Activated CD8-positive, alpha-beta memory T cell treated with anti-CD3 and anti-CD28 coated beads for 36 hours (primary cell): ENCODE measurements at regions not wholly inside any gene's neighbourhood (a gene's known extent, or its start where the extent isn't known, plus 50 kb on each side); places are given as distances from the start of the nearest gene placed in this dataset.
"Not testable (repeated sequence)": the region's sequence is repeated elsewhere in the genome, so short reads cannot be mapped to it uniquely, and the experiment has no call there.

Experiments
- CTCF ChIA-PET: fragments of 350-600 bp; sonication (Branson Sonifier 250); formaldehyde crosslinking; loops from one replicate; lab custom pipeline; 2021; ENCODE audit warnings: antibody characterized with exemption; lab: Charles Lee
- POLR2A ChIA-PET: fragments of 350-600 bp; sonication (Branson Sonifier 250); formaldehyde crosslinking; loops from one replicate; lab custom pipeline; 2021; ENCODE audit warnings: antibody characterized with exemption; lab: Charles Lee

DNA sequence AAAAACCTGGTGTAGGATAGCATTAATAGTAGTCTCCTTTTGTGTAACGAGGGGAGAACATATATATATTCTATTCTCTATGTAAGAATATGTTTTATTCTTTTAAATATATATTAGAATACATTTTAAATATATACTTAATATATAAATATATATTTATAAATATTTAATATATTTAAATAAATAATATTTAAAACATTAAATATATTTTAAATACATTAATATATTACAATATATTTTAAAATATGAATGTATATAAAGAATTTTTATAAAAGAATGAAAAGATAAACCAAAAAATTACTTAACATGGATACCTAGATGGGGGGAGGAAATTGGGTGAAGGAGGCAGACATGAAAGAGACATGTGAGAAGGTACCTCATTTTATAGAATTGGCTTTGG is 53.0 kb upstream of the ZNF831 start:
- ChIA-PET POLR2A (no interaction called here), CTCF (no interaction called here)

DNA sequence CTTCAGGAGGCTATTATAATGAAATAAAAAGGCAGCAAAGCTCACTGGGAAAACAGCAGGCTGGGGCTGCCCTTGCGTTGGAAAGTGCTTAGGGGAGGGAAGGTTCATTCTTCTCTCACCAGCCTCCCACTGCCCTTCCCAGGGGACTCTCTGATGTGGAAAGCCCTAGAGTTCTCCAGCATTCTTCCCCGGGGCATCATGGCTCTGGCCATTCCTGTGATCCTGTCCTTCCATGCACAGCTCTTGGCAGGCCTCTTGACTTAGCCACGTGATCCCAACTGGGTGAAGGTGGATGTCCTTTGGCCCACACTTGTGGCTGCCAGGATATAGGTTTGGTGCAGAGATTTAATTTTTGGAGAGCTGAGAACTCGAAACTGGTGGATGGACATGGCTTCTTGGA is 58.0 kb upstream of the ZNF831 start:
- POLR2A ChIA-PET, result no interaction called here
- CTCF ChIA-PET, result interaction anchor here (0.7 to 1.5 kb wide), 3 partner anchors 12 to 102 kb away, joined by 3 to 4 read pairs (median 3); no protein-coding TSS in a partner anchor

DNA sequence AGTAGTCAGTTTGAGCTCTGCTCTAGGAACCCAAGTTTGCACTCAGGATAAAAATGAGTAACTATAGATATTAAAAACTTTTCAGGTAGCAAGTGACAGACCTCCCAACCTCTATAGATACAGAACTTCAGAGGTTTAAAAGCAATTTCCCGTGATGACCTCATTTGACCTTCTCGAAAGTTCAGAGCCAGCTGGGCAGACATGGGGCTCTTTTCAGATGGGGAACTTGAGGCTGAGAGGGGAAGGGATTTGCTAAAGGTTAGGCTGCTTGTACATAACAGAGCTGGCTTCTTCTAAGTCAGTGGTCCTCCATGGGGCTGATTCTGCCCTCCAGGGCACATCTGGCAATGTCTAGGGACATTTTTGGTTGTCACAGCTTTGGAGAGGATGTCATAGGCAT is 58.8 kb upstream of the ZNF831 start:
- ChIA-PET CTCF (interaction anchor here (1.5 kb wide), 1 partner anchor 12 kb away, joined by 3 read pairs; no protein-coding TSS in a partner anchor), POLR2A (no interaction called here)

DNA sequence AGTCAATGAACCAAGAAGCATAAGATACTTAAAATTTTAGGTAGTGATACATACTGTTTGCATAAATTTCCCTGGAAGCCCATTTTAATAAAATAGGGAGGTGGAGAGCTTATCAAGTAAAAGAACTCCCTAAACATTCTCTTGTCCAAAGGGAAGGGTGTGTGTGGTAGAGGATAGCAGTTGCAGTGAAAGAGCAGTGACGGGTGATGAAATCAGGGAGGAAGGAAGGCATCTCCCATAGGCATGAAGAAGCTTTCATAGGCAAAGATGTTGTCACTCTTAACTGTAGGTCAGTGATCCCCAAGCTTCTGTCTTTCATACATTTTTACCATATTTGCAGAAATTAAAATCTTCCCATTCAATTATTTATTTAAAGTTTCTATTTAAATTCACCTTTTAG is 60.0 kb upstream of the ZNF831 start:
- POLR2A ChIA-PET, result no interaction called here
- CTCF ChIA-PET, result interaction anchor here (1.0 to 1.4 kb wide), 2 partner anchors 51 to 104 kb away, joined by 3 read pairs; no protein-coding TSS in a partner anchor

DNA sequence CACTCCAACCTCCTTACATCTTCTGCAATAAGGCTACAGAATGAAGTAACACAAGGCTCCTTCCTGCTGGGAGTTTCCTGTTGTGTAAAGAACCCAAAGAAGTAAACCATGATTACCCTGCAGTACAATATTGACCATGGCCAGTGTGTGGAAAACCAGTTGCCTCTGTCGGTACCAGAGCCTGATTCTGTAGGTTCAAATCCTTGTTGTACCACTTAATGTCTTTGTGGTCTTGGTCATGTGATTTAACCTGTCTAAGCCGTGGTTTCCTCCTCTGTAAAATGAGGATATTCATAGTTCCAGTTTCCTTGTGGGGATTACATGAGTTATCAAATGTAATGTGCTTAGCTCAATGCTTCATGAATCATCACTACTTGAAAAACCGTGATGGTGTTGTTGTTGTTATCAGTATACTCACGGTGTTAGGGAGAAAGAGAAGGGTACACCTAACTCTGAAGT is 60.3 kb upstream of the PRELID3B start:
- ChIA-PET CTCF (interaction anchor here (0.6 to 1.4 kb wide), 4 partner anchors 9 to 125 kb away, joined by 3 read pairs; no protein-coding TSS in a partner anchor), POLR2A (no interaction called here)

DNA sequence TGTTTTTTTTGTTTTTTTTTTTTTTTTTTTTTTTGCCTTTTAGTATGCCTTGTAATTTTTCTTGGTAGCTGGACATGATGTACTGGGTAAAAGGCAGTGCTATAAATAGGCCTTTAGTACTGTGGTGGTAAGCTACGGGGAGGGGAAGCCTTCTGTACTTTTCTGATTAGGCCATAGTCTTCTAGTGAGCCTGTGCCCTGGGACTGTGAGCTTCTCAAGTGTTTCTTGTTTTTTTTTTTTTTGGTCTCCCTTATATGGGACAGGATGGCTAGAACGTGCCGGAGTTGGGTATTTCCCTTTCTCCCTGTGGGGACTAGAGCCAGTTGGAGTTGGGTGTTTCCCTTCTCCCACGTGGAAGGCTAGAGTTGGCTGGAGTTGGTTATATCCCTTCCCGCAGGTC is 59.4 kb upstream of the PRELID3B start:
- ChIA-PET CTCF (interaction anchor here (0.6 to 1.4 kb wide), 3 partner anchors 10 to 124 kb away, joined by 3 read pairs; no protein-coding TSS in a partner anchor), POLR2A (interaction anchor here (0.6 kb wide), 1 partner anchor 286 kb away, joined by 3 read pairs; no protein-coding TSS in a partner anchor)

DNA sequence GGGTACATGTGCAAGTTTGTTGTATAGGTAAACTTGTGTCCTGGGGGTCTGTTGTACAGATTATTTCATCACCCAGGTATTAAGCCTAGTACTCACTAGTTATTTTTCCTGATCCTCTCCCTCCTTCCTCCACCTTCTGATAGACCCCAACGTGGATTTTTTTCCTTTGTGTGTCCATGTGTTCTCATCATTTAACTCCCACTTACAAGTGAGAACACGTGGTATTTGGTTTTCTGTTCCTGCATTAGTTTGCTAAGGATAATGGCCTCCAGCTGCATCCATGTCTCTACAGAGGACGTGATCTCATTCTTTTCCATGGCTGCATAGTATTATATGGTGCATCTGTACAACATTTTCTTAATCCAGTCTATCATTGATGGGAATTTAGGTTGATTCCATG is 57.3 kb upstream of the PRELID3B start:
- CTCF ChIA-PET, result not testable (repeated sequence)

DNA sequence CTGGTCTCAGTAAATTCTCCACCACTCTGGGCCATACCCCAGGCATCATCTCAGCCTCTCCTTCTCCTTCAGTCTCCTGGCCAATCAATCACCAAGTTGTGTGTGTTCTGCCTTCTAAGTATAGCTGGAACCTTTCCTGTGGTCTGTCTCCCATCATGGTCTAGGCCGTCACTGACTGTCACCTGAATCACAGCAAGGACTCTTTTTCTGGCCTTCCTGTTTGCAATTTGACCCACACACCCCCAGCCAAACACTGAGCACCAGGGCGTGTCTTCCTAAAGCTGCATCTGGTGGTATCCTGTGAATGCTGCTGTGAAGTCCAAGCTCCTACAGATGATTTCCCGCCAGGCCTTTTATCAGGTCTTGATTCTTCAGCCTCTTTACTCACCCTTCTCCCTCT is 52.6 kb upstream of the PRELID3B start:
- POLR2A ChIA-PET, result no interaction called here
- CTCF ChIA-PET, result no interaction called here

More for the DNA sequence above, 57.3 kb upstream of the PRELID3B start:
- POLR2A ChIA-PET, result not testable (repeated sequence)

DNA sequence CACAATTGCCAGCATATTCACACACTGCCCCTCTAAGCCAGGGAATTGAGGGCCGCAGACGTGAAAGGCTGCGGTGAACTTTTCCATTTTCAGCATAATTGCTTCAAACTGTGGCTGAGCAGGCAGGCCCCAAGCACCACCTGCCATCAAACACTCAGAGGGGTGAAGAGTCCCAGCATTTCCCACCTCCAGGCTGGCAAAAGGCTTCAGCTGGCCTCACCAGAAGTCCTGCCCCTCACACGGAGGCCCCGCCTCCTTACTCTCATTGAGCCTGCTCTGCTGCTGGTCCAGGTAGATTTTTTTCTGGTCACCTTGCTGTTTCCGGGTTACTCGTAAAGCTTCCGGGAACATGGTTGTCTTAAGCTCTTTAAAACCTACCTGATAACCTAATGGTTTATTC is 52.0 kb upstream of the PRELID3B start:
- POLR2A ChIA-PET, result no interaction called here

More for the DNA sequence above, 52.0 kb upstream of the PRELID3B start:
- CTCF ChIA-PET, result no interaction called here
